D721Med (cell line): ENCODE measurements at regions not wholly inside any gene's neighbourhood (a gene's known extent, or its start where the extent isn't known, plus 50 kb on each side); places are given as distances from the start of the nearest gene placed in this dataset.

Experiments used
- DNase-seq: peaks from one replicate; pipeline ENCODE4 v3.0.0; 2011; ENCODE audit warnings: low spot score; ENCODE audit not compliant: insufficient read length
- FAIRE-seq: peaks from 2 replicates; lab custom pipeline; 2011; peaks lifted over from hg19 to GRCh38; lab: Jason Lieb, UNC
- TF ChIP-seq, protein P1 (sequence below): IDR thresholded peaks from 2 replicates; pipeline ENCODE4 v1.5.1; 2012; ENCODE audit warnings: mild to moderate bottlenecking, control low read depth; ENCODE audit not compliant: insufficient read depth; ENCODE audit errors: missing control alignments

DNA sequence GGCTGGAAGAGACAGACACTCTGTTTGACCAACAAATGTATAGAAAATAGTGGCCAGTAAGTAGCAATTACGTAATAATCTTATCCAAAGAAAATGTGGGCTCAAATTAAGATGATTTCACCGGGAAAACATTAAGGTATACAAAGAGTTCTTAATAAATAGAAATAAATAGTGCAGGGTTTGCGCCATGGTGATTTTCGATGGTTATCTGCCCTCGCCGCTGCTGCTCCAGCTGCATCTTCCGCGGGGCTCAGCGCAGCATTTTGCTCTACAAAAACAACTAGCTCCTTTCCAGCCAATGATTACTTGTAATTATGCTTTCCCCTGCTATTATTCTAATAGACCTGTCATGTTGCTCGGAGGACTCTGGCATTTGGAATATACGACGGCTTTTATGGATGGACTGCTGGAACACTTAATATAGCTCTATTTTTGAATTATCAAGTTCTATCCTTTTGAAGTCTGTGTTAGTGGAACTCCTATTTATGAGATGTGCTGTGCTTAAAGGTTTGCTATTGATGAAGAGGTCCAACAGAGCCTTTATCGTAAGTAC is 103.8 kb downstream of the BUB3 start:
- FAIRE-seq (no peak), DNase-seq (no peak)
- TF ChIP-seq, protein P1, sequence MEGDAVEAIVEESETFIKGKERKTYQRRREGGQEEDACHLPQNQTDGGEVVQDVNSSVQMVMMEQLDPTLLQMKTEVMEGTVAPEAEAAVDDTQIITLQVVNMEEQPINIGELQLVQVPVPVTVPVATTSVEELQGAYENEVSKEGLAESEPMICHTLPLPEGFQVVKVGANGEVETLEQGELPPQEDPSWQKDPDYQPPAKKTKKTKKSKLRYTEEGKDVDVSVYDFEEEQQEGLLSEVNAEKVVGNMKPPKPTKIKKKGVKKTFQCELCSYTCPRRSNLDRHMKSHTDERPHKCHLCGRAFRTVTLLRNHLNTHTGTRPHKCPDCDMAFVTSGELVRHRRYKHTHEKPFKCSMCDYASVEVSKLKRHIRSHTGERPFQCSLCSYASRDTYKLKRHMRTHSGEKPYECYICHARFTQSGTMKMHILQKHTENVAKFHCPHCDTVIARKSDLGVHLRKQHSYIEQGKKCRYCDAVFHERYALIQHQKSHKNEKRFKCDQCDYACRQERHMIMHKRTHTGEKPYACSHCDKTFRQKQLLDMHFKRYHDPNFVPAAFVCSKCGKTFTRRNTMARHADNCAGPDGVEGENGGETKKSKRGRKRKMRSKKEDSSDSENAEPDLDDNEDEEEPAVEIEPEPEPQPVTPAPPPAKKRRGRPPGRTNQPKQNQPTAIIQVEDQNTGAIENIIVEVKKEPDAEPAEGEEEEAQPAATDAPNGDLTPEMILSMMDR: no peak

DNA sequence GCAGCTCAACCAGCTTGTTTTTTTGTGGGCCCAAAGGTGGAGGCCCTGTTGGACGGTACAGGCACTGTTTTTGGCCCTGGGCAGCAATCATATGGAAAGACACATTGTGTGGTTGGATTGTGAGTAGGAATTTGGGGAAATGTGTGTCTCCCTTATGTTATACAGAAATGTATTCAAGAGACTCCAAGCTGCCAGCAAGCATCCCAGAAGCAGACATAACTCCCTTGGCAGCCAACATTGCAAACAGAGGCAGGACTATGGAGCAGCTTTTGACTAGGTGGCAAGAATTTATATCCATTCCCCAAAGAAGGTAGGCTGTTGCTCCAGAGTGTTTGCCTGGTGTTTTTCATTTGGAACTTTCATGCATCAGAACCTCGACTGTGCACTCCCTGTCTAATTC is 104.9 kb downstream of the BUB3 start:
- DNase-seq (no peak), FAIRE-seq (no peak)
- TF ChIP-seq, protein P1: no peak

DNA sequence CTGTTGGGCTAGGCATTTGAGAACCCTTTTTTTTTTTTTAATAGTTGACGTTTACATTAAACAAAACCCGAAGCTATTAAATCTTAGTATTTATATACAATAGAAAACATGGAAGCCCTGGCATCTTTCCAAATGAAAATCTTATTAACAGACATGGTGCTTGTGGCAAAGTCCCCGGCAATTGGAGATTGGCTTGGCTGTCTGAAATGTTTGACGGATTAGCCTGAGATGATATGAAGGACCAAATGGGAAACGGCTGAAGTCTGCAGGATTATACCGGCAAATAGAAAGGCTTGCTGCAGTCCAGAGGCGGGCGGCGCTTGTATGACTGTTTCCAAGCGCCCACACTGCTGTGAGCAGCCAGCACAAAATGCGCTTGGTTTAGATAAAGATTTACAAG is 105.6 kb downstream of the BUB3 start:
- no peak for DNase-seq
- no peak for FAIRE-seq
- TF ChIP-seq, protein P1: no peak

DNA sequence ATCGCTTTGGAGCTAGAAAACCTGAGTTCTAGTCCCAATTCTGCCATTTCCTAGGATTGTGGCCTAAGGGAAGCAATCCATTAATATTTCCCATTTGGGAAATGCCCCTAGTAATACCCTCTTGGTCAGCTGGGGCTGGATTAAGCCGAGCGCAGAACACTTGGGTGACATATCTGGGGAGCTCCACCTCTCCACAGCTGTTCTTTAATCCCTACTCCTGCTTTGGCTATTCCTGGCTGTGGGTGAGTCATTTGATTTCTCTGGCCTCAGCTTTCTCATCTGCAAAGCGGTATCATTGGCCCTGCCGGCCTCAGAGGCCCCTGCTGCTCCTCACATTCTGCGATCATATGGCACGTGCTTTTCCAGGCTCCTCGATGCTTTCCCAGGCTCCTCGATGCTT is 108.3 kb downstream of the BUB3 start:
- TF ChIP-seq, protein P1: no peak
- no peak for FAIRE-seq
- no peak for DNase-seq

DNA sequence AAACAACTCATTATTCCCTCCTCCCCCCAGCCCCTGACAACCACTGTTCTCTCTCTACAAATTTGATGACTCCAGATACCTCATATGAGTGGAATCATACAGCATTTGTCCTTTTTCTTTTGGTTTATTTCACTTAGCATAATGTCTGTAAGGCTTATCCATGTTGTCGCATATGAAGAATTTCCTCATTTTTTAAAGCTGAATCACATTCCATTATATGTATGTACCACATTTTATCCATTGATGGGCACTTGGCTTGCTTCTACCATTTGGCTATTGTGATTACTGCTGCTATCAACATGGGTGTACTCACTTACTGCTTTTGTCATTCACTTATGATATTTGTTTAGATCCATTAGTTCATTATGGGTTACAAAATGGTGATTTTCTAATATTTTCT is 112.8 kb downstream of the BUB3 start:
- FAIRE-seq (no peak), DNase-seq (no peak)
- TF ChIP-seq, protein P1: no peak

DNA sequence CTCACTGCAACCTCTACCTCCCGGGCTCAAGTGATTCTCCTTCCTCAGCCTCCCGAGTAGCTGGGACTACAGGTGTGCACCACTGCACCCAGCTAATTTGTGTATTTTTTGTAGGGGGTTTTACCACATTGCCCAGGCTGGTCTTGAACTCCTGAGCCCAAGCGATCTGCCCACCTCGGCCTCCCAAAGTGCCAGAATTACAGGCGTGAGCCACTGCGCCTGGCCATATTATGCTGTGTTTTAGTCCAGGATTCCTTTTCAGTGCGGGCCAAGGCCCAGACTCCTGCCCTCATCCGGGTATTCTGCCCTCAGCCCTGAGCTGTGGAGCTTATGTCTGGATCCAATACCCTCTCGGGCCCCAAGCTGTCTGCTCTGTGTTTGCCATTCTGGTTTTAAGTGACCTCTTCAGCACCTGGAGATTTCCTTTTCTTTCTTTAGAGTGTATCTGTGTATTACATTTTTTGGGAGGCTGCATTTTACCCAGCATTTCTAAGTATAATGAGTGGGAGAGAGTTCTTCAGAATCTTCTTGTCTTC is 114.9 kb downstream of the BUB3 start:
- TF ChIP-seq, protein P1: no peak

DNA sequence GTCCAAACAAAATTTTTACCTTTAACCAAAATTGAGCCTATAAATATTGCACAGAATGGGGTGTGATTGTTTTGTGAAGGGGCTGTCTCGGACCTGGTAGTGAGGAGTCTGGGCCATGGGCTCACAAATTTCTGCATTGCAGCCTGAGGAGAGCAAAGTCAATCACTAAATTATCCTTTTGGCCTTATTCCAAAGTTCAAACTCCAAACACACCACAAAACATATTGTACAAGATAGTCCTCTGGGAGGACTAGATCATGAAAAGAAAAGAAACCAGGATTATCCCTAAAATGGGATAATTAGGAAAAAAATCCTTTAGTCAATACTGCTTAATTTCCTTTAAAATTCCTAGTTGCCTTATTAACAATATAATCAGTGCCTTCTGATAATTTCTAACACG is 115.5 kb downstream of the BUB3 start:
- TF ChIP-seq, protein P1: no peak

More for the DNA sequence above, 114.9 kb downstream of the BUB3 start:
- FAIRE-seq: no peak
- no peak for DNase-seq

More for the DNA sequence above, 115.5 kb downstream of the BUB3 start:
- DNase-seq (no peak), FAIRE-seq (no peak)
